ENCODE measurements at regions not wholly inside any gene's neighbourhood (a gene's known extent, or its start where the extent isn't known, plus 50 kb on each side); places are given as distances from the start of the nearest gene placed in this dataset.

DNA sequence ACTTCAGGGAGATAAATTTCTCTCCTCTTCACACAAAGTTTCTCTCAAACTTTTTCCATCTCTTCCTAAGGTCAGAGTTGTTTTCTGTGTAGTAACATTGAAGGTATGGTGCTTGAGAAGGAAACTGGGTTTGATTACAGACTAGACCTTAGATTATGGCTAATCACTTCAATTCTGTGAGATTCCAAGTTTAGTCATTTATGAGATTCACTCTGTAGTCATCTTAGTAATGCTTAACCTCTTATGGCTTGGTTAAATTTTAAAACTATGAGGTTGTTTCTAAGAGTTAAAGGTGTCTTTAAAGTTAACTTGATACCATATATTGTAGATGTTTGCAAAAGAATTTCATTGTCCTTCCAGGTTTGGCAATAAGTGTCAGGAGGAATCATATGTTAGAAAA, 1092.2 kb downstream of the KCNT2 start:
- DNase-seq (ENCODE audit: low read depth), result no peak
- TF ChIP-seq, protein P1, sequence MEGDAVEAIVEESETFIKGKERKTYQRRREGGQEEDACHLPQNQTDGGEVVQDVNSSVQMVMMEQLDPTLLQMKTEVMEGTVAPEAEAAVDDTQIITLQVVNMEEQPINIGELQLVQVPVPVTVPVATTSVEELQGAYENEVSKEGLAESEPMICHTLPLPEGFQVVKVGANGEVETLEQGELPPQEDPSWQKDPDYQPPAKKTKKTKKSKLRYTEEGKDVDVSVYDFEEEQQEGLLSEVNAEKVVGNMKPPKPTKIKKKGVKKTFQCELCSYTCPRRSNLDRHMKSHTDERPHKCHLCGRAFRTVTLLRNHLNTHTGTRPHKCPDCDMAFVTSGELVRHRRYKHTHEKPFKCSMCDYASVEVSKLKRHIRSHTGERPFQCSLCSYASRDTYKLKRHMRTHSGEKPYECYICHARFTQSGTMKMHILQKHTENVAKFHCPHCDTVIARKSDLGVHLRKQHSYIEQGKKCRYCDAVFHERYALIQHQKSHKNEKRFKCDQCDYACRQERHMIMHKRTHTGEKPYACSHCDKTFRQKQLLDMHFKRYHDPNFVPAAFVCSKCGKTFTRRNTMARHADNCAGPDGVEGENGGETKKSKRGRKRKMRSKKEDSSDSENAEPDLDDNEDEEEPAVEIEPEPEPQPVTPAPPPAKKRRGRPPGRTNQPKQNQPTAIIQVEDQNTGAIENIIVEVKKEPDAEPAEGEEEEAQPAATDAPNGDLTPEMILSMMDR (conservative IDR thresholded peaks at IDR 0.05; ENCODE audit: low read length), result no peak
- H3K4me3 ChIP-seq (ENCODE audit: low read length), result no peak overlapping the region

DNA sequence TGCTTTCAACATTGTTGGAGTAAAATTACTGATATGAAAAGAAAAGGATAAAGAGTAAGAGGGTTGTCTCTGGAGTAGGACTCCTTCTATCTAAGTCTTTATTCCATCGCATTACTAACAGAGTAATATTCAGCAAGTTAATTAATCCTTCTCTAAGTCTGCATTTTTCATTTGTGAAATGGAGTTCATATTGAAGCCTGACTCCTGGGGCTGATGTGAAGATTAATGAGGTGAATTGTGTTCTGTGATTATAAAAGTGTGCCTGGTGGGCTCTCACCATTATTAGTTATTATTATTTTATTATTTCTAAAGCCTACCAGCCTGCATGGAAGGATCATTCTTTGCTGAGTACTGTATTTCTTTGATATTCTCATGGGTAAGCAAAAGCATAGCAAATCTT, 1096.7 kb downstream of the KCNT2 start:
- no peak overlapping the region for H3K4me3 ChIP-seq (ENCODE audit: low read length)
- TF ChIP-seq, protein P1 (conservative IDR thresholded peaks at IDR 0.05; ENCODE audit: low read length), result no peak
- no peak for DNase-seq (ENCODE audit: low read depth)

DNA sequence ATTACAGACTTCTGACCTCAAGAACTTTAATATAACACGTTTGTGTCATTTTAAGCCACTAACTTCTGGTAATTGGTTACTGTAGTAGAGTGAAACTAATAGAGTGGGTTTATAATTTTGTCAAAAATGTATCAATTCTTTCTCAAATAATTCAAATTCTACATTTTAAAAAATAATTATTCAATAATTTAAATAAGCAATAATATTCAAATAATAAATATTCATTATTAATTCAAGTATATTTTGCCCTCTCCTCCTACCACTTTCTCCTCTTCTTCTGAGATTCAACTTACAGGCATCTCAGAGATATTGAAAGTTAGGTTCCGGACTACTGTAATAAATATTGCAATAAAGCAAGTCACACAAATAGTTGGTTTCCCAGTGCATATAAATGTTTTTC, 1107.1 kb downstream of the KCNT2 start:
- TF ChIP-seq, protein P1 (conservative IDR thresholded peaks at IDR 0.05; ENCODE audit: low read length), result no peak
- no peak for DNase-seq (ENCODE audit: low read depth)
- no peak overlapping the region for H3K4me3 ChIP-seq (ENCODE audit: low read length)

DNA sequence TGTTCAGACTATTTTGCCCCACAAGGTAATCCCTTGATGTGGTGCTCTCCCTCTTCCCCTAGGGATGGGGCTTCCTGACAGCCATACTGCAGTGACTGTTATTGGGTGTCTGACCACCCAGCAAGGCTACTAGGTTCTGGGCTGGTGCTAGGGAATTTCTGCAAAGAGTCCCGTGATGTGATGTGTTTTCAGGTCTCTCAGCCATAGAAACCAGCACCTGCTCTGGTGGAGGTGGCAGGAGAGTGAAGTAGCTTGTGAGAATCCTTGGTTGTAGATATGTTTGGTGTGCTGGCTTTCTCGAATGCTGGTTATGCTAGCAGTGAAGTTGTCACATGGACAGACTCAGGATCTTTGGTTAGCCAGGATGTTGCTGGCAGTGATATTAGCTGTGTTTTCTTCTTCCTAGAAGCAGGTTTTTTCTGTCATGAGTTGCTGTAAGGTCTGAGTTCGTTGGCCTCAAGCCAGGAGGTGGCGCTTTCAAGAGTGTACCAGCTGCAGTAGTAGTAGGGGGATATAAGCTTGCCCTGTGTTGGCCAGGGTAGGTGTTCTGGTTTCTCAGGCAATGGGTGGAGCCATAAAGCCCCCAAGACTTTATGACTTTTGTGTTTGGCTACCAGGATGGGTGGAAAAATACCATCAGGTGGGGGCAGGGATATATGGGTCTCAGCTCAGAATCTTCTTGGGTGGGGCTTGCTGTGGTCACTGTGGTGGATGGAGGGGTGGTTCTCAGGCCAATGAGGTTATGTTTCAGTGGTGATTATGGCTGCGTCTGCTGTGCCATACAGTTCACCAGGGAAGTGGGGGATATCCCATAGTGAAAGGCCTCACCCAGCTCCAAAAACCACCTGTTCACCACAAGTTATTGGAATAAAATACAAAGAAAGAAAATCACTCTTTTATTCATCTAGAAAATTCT, 1112.3 kb downstream of the KCNT2 start:
- H3K4me3 ChIP-seq (ENCODE audit: low read length), result no peak overlapping the region
- DNase-seq (ENCODE audit: low read depth), result no peak
- TF ChIP-seq, protein P1 (conservative IDR thresholded peaks at IDR 0.05; ENCODE audit: low read length), result no peak

DNA sequence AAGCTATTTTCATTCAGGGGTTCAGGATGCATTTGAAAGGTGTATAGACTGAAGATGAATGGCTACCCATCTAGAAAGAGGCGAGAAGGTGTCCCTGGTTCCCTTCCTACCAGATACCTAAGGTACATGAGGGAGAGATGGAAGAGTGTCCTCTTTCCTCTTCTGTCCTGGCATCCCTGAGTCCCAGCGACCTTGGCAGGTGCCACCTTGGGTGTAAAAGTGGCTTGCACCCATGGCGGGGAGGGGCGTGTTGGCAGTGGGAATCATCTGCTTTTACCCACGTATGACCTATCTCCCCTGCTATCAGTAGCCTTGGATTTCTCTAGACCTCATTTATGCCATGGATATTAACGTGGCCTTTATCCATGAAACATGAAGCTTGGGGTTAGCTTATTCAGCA, 1126.1 kb downstream of the KCNT2 start:
- H3K4me3 ChIP-seq (ENCODE audit: low read length), result no peak overlapping the region
- DNase-seq (ENCODE audit: low read depth), result no peak
- TF ChIP-seq, protein P1 (conservative IDR thresholded peaks at IDR 0.05; ENCODE audit: low read length), result no peak

DNA sequence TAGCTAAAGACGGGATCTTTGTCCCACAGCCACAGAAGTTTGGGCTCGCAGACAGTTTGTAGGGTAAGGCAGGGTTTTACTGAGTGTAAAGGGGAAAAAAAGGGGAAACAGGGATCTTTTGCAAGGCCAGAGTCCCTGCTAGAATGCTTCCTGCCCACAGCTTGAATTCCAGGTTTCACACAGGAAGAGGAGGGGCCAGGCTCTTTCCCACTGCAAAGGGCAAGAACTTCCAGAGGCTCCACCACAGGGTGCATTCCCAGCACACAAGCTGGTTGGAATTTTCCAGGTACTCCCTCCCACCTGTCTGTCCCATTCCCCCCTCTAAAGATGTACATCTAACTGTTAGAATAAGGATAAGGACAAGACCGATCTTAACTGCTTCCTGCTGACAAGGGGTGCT, 1126.9 kb downstream of the KCNT2 start:
- TF ChIP-seq, protein P1 (conservative IDR thresholded peaks at IDR 0.05; ENCODE audit: low read length), result no peak
- no peak overlapping the region for H3K4me3 ChIP-seq (ENCODE audit: low read length)
- no peak for DNase-seq (ENCODE audit: low read depth)

DNA sequence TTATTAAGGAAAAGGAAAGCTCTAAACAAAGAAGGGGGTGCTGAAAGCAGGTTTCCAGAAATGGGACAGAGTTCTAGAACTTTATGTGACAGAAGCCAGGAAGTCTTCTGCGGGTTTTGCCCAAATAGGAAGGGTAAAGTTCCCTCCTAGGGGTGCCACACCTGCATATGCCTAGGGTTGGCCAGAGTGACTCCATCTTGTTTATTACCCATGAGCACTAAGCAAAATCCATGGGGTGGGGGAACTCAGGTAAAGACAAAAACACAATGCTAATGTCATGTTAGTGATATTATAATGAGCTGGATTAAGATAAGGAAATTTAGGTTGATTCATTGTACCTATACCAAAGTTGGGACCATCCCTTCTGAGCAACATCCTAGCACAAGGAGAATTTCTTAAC, 1132.7 kb downstream of the KCNT2 start:
- TF ChIP-seq, protein P1 (conservative IDR thresholded peaks at IDR 0.05; ENCODE audit: low read length), result no peak
- no peak for DNase-seq (ENCODE audit: low read depth)
- no peak overlapping the region for H3K4me3 ChIP-seq (ENCODE audit: low read length)
